Lower leg skin (tissue), 3 donors: ENCODE measurements at regions not wholly inside any gene's neighbourhood (a gene's known extent, or its start where the extent isn't known, plus 50 kb on each side); places are given as distances from the start of the nearest gene placed in this dataset.

Experiments used
- CTCF ChIP-seq, 3 donors: fragments of 450-650 bp; IDR thresholded peaks; one replicate each; pipeline ENCODE4 v1.5.1; 2016; ENCODE audit warnings: antibody characterized with exemption in 3 of 3, mild to moderate bottlenecking in 3 of 3, moderate library complexity in 2 of 3
- POLR2A ChIP-seq, 2 donors: fragments of 450-650 bp; IDR thresholded peaks; one replicate each; pipeline ENCODE4 v1.6.1; 2016 to 2017; ENCODE audit warnings: antibody characterized with exemption in 2 of 2, mild to moderate bottlenecking in 1 of 2, moderate library complexity in 1 of 2

GRCh38 chr16:5510819-5511370 is 413.3 kb upstream of the EEF2KMT start:
- TF ChIP-seq CTCF (IDR thresholded peaks at IDR 0.05), result no peak
- TF ChIP-seq POLR2A (IDR thresholded peaks at IDR 0.05), result no peak
